GM23248 (cell line): ENCODE measurements at regions not wholly inside any gene's neighbourhood (a gene's known extent, or its start where the extent isn't known, plus 50 kb on each side); places are given as distances from the start of the nearest gene placed in this dataset.

Experiments used
- DNase-seq: peaks from one replicate; pipeline ENCODE4 v3.0.0-alpha.2; 2015
- H2AFZ ChIP-seq: fragments of 200-600 bp; sonication (generic); 2 replicates; pipeline ENCODE4 v1.6.1; 2016; ENCODE audit warnings: antibody characterized with exemption
- H3F3A ChIP-seq: fragments of 200-600 bp; sonication (generic); 2 replicates; pipeline ENCODE4 v1.6.1; 2016; ENCODE audit warnings: mild to moderate bottlenecking, antibody characterized with exemption, mixed run types; ENCODE audit not compliant: insufficient read depth
- H3K27ac ChIP-seq: fragments of 200-600 bp; sonication (generic); 2 replicates; pipeline ENCODE4 v1.5.1; 2016; ENCODE audit warnings: mild to moderate bottlenecking
- H3K27me3 ChIP-seq: fragments of 200-600 bp; sonication (generic); replicated peaks from 2 replicates; pipeline ENCODE4 v1.6.1; 2016; ENCODE audit warnings: mild to moderate bottlenecking; ENCODE audit not compliant: insufficient read depth
- H3K36me3 ChIP-seq: fragments of 200-600 bp; sonication (generic); 2 replicates; pipeline ENCODE4 v1.6.1; 2016; ENCODE audit warnings: low read depth, mild to moderate bottlenecking
- H3K4me1 ChIP-seq: fragments of 200-600 bp; sonication (generic); 2 replicates; pipeline ENCODE4 v1.6.1; 2016; ENCODE audit warnings: mild to moderate bottlenecking; ENCODE audit not compliant: insufficient read depth
- H3K4me2 ChIP-seq: fragments of 200-600 bp; sonication (generic); one replicate; pipeline ENCODE4 v1.6.1; 2016; ENCODE audit warnings: mild to moderate bottlenecking; ENCODE audit not compliant: unreplicated experiment
- H3K4me3 ChIP-seq: fragments of 200-600 bp; sonication (generic); 2 replicates; pipeline ENCODE4 v1.5.1; 2016; ENCODE audit warnings: mild to moderate bottlenecking
- H3K79me2 ChIP-seq: fragments of 200-600 bp; sonication (generic); 2 replicates; pipeline ENCODE4 v1.6.1; 2016; ENCODE audit warnings: mild to moderate bottlenecking; ENCODE audit not compliant: insufficient read depth
- H3K9ac ChIP-seq: fragments of 200-600 bp; sonication (generic); 2 replicates; pipeline ENCODE4 v1.6.1; 2016; ENCODE audit warnings: mild to moderate bottlenecking
- H3K9me2 ChIP-seq: fragments of 200-600 bp; sonication (generic); 2 replicates; pipeline ENCODE4 v1.6.1; 2016; ENCODE audit warnings: mixed run types, mild to moderate bottlenecking, moderate library complexity; ENCODE audit not compliant: insufficient read depth
- H3K9me3 ChIP-seq: fragments of 200-600 bp; sonication (generic); one replicate; pipeline ENCODE4 v1.6.1; 2017; ENCODE audit warnings: low read depth
- H4K20me1 ChIP-seq: fragments of 200-600 bp; sonication (generic); 2 replicates; pipeline ENCODE4 v1.6.0; 2016; ENCODE audit not compliant: insufficient read depth
- EZH2 ChIP-seq: fragments of 200-600 bp; sonication (generic); IDR thresholded peaks from 2 replicates; pipeline ENCODE4 v1.6.1; 2018; ENCODE audit warnings: antibody characterized with exemption, mild to moderate bottlenecking; ENCODE audit not compliant: insufficient read depth, poor library complexity, severe bottlenecking
- EZH2phosphoT487 ChIP-seq: fragments of 200-600 bp; sonication (generic); IDR thresholded peaks from 2 replicates; pipeline ENCODE4 v1.6.1; 2018; ENCODE audit warnings: antibody characterized with exemption, moderate library complexity, mild to moderate bottlenecking, low read depth; ENCODE audit not compliant: insufficient read depth
- WGBS, 2 experiments: methylation state at CpG; one replicate each; pipeline ENCODE4 v1.1.6; 2015 to 2017; ENCODE audit warnings: low lambda C conversion rate in 2 of 2, low coverage in 1 of 2; ENCODE audit errors: missing lambda C conversion rate in 2 of 2; 5-methylcytosine and 5-hydroxymethylcytosine counted together
- in situ Hi-C: fragments of 300-500 bp; cut with MboI; formaldehyde crosslinking; loops from 2 replicates; pipeline ENCODE4 v1.15.0; 2020

DNA sequence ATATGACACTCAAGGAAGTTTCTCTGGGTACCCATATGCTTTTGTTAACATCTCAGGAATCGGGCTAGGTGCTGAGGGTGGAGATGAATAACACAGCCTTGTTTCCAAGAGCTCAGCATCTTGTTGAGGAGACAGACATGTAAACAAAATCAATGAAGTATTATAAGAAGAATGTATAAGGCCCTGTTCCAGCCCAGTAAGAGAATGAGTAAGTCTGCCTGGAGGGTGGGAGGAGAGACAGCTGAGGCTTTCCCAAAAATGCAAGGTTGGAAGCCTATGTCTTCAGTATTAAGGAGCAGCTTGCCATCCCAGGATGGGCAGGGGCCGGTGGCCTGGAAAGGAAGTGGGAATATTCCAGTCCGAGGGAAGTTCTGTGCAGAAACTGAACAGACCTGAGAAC lies 615.3 kb upstream of the BTBD3 start:
- Histone ChIP-seq H3K9ac (no peak overlapping the region), H3F3A (peaks cover 8% of the 10 kb centered on the region; the same call in 1 of the 2 replicates), H3K27me3 (no peaks in the 10 kb centered on the region), H3K4me3 (no peak overlapping the region), H3K36me3 (no peaks in the 10 kb centered on the region), H3K79me2 (no peaks in the 10 kb centered on the region), H3K27ac (no peak overlapping the region), H3K4me2 (peak overlapping the region; percentile 28), H3K4me1 (peaks cover 11% of the 10 kb centered on the region), H3K9me3 (no peaks in the 10 kb centered on the region), H2AFZ (no peak overlapping the region), H3K9me2 (no peaks in the 10 kb centered on the region), H4K20me1 (no peaks in the 10 kb centered on the region)
- no peak for TF ChIP-seq EZH2phosphoT487
- TF ChIP-seq EZH2 = no peak
- peak; percentile 80 for DNase-seq
- 20 to 39% methylated on average over 3 of the region's 3 CpGs for WGBS, 2 experiments
- in situ Hi-C loops = no loop called here

DNA sequence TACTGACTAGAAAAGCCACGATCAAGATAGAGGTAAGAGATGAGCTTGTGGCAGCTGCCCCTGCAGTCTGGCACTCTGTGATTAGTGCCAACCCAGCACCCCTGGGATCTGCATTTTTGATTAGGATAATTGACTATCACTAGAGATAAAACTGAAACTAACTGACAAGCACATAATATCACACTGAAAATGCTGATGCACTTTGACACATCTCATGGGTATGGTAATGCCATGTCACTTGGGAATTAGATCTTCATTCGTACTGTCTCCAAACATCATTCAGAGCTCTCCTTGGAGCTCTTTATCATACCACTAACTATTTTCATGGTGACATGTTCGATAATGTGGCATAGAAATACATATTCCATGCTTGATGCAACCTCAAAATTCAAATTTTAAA lies 612.9 kb upstream of the BTBD3 start:
- Histone ChIP-seq H3K36me3 (no peaks in the 10 kb centered on the region), H2AFZ (no peak overlapping the region), H3K79me2 (no peaks in the 10 kb centered on the region), H3K9me2 (no peaks in the 10 kb centered on the region), H3K4me3 (no peak overlapping the region), H3K27ac (no peak overlapping the region), H3K9ac (no peak overlapping the region), H3K4me2 (no peak overlapping the region), H3K27me3 (no peaks in the 10 kb centered on the region), H3F3A (peaks cover 8% of the 10 kb centered on the region; the same call in 1 of the 2 replicates), H3K4me1 (peaks cover 11% of the 10 kb centered on the region), H4K20me1 (no peaks in the 10 kb centered on the region), H3K9me3 (no peaks in the 10 kb centered on the region)
- no peak for DNase-seq
- in situ Hi-C loops = no loop called here
- TF ChIP-seq EZH2phosphoT487 (no peak), EZH2 (no peak)
- 72 to 75% methylated on average over 3 of the region's 3 CpGs for WGBS, 2 experiments

DNA sequence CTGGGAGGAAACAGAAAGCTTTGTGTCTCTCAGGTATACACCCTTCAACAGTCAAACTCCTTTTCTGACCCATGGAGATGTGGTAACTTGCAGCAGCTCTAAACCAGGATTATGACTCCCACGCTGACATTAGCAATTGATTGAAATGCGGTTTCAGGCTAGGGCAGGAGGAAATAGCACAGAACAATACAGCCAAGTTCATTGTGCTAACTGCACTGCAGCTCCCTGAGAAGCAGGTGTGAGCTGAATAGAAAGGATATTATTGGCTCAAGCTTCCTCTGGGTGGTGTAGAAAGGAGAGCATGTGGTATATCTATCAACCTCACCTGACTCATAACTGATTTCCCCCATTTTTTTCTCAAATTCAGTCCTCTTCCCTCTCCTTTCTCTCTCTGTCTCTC lies 612.3 kb upstream of the BTBD3 start:
- DNase-seq = no peak
- Histone ChIP-seq H3K9ac (no peak overlapping the region), H3K79me2 (no peaks in the 10 kb centered on the region), H3K4me1 (peaks cover 11% of the 10 kb centered on the region), H3K4me3 (no peak overlapping the region), H3K9me2 (no peaks in the 10 kb centered on the region), H4K20me1 (no peaks in the 10 kb centered on the region), H3F3A (peaks cover 8% of the 10 kb centered on the region; the same call in 1 of the 2 replicates), H3K4me2 (no peak overlapping the region), H3K9me3 (no peaks in the 10 kb centered on the region), H3K36me3 (no peaks in the 10 kb centered on the region), H3K27me3 (no peaks in the 10 kb centered on the region), H3K27ac (no peak overlapping the region), H2AFZ (no peak overlapping the region)
- TF ChIP-seq EZH2phosphoT487 (no peak), EZH2 (no peak)
- in situ Hi-C loops = no loop called here
- WGBS, 2 experiments = 70 to 84% methylated on average over 2 of the region's 2 CpGs

DNA sequence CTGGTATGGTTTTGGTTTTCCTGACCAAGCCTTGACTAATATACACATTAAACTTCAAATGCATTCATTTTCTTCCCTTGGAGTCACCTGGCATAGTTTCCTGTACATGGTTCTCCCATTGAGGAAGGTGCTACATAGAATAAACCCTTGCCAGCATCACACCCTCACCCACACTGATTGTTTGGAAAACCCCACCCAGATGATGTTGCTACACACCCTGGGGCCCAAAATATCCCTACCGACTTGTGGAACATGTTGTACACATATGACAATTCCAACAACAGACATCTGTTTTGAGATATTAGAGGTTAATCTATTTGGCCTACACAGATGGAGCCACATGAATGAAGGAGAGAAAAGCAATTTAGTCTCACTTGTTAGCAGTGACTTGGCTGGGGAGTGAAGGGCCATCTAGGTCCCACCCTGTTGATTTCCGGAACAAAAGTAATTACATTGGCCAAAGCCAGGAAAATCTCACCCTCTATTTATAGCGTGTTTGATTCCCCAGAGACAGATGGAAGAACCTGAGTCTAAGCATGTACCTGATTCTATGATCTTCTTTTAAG lies 606.0 kb upstream of the BTBD3 start:
- Histone ChIP-seq H3F3A (no peaks in the 10 kb centered on the region), H4K20me1 (no peaks in the 10 kb centered on the region), H3K4me2 (no peak overlapping the region), H3K4me1 (no peaks in the 10 kb centered on the region), H3K9me3 (no peaks in the 10 kb centered on the region), H3K9ac (no peak overlapping the region), H3K79me2 (no peaks in the 10 kb centered on the region), H2AFZ (no peak overlapping the region), H3K9me2 (no peaks in the 10 kb centered on the region), H3K36me3 (no peaks in the 10 kb centered on the region), H3K27ac (no peak overlapping the region), H3K4me3 (no peak overlapping the region), H3K27me3 (no peaks in the 10 kb centered on the region)
- TF ChIP-seq EZH2phosphoT487 = no peak
- TF ChIP-seq EZH2 = no peak
- no peak for DNase-seq
- WGBS, 2 experiments = 15 to 20% methylated on average over 3 of the region's 3 CpGs
- in situ Hi-C loops = no loop called here

DNA sequence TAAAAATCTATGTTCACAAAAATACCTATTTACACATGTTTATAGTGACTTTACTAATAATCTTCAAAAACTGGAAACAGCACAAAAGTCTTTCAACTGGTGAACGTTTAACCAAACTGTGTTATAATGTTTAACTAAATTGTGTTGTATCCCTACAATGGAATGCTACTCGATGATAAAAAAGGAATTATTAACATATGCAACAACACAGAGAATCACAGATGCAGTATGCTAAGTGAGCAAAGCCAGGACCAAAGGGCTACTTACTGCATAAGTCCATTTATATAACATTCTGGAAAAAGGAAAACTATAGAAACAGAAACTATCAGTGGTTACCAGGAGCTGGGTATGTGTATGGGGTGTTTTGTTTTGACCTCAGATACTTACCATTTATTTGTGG lies 602.2 kb upstream of the BTBD3 start:
- H3K4me3 ChIP-seq = no peak overlapping the region
- no peaks in the 10 kb centered on the region for H4K20me1 ChIP-seq
- H3K79me2 ChIP-seq = no peaks in the 10 kb centered on the region
- no peak for DNase-seq
- no peaks in the 10 kb centered on the region for H3K36me3 ChIP-seq
- no peak overlapping the region for H3K27ac ChIP-seq
- H3K9me3 ChIP-seq = no peaks in the 10 kb centered on the region
- H3K4me1 ChIP-seq = no peaks in the 10 kb centered on the region
- no peak overlapping the region for H3K4me2 ChIP-seq
- no peaks in the 10 kb centered on the region for H3K27me3 ChIP-seq
- WGBS, 2 experiments = 46 to 53% methylated on average over 2 of the region's 2 CpGs
- H3K9ac ChIP-seq = no peak overlapping the region
- in situ Hi-C loops = no loop called here
- H3F3A ChIP-seq = no peaks in the 10 kb centered on the region
- H2AFZ ChIP-seq = no peak overlapping the region
- H3K9me2 ChIP-seq = no peaks in the 10 kb centered on the region
- TF ChIP-seq EZH2phosphoT487 (no peak), EZH2 (no peak)
